Cerebellar cortex (tissue), 1 donor: ENCODE measurements at regions not wholly inside any gene's neighbourhood (a gene's known extent, or its start where the extent isn't known, plus 50 kb on each side); places are given as distances from the start of the nearest gene placed in this dataset.
"Not testable (repeated sequence)": the region's sequence is repeated elsewhere in the genome, so short reads cannot be mapped to it uniquely, and the experiment has no call there.

Experiments used
- DNase-seq: peaks from one replicate; pipeline ENCODE4 v3.0.0-alpha.2; 2015; ENCODE audit warnings: low spot score

GRCh38 chr6:153984811-153985210 lies 54.2 kb upstream of the OPRM1 start:
- DNase-seq, result no peak

- no peak for DNase-seq
Measured at GRCh38 chr6:153980171-153980570, 58.9 kb upstream of the OPRM1 start.

GRCh38 chr6:153978911-153979548 lies 60.0 kb upstream of the OPRM1 start:
- not testable (repeated sequence) for DNase-seq

- no peak for DNase-seq
Measured at GRCh38 chr6:153976921-153977693, 61.9 kb upstream of the OPRM1 start.

GRCh38 chr6:153966001-153966400 lies 73.0 kb upstream of the OPRM1 start:
- DNase-seq, result no peak

GRCh38 chr6:153963352-153963751 lies 75.7 kb upstream of the OPRM1 start:
- DNase-seq, result no peak

- no peak for DNase-seq
Measured at GRCh38 chr6:153962555-153962954, 76.5 kb upstream of the OPRM1 start.

- no peak for DNase-seq
Measured at GRCh38 chr6:153960741-153961140, 78.3 kb upstream of the OPRM1 start.

GRCh38 chr6:153960281-153960680 lies 78.8 kb upstream of the OPRM1 start:
- DNase-seq, result no peak

- no peak for DNase-seq
Measured at GRCh38 chr6:153959276-153959675, 79.8 kb upstream of the OPRM1 start.

GRCh38 chr6:153958860-153959259 lies 80.2 kb upstream of the OPRM1 start:
- no peak for DNase-seq

- no peak for DNase-seq
Measured at GRCh38 chr6:153957394-153957793, 81.6 kb upstream of the OPRM1 start.

GRCh38 chr6:153956808-153957207 lies 82.2 kb upstream of the OPRM1 start:
- no peak for DNase-seq

GRCh38 chr6:153949616-153950015 lies 89.4 kb upstream of the OPRM1 start:
- DNase-seq, result no peak

- peak; percentile 38 for DNase-seq
Measured at GRCh38 chr6:153947808-153948447, 91.1 kb upstream of the OPRM1 start.

GRCh38 chr6:153944201-153944600 lies 94.8 kb upstream of the OPRM1 start:
- DNase-seq, result no peak

- DNase-seq, result no peak
Measured at GRCh38 chr6:153942361-153942760, 96.7 kb upstream of the OPRM1 start.

GRCh38 chr6:153941768-153942167 lies 97.3 kb upstream of the OPRM1 start:
- DNase-seq, result no peak

GRCh38 chr6:153938876-153939275 lies 100.2 kb upstream of the OPRM1 start:
- no peak for DNase-seq

GRCh38 chr6:153931431-153931830 lies 107.6 kb upstream of the OPRM1 start:
- no peak for DNase-seq

- DNase-seq, result no peak
Measured at GRCh38 chr6:153927867-153928266, 111.2 kb upstream of the OPRM1 start.

GRCh38 chr6:153898360-153899059 lies 140.5 kb upstream of the OPRM1 start:
- DNase-seq, result no peak

- no peak for DNase-seq
Measured at GRCh38 chr6:153882411-153882810, 156.6 kb upstream of the OPRM1 start.
